Nephron progenitor cell (in vitro differentiated cells): ENCODE measurements at regions not wholly inside any gene's neighbourhood (a gene's known extent, or its start where the extent isn't known, plus 50 kb on each side); places are given as distances from the start of the nearest gene placed in this dataset.

ENCODE experiments used
- DNase-seq: peaks from one replicate; pipeline ENCODE4 v3.0.0; 2021
- H3K27ac Mint-ChIP-seq: 2 replicates; pipeline ENCODE4 v1.8.0; 2021; ENCODE audit warnings: mild to moderate bottlenecking, moderate library complexity, mixed read lengths
- H3K27me3 Mint-ChIP-seq: 2 replicates; pipeline ENCODE4 v1.8.0; 2021; ENCODE audit warnings: mild to moderate bottlenecking, low read depth, mixed read lengths; ENCODE audit not compliant: poor library complexity
- H3K36me3 Mint-ChIP-seq: 2 replicates; pipeline ENCODE4 v1.8.0; 2021; ENCODE audit warnings: low read depth, mixed read lengths
- H3K4me1 Mint-ChIP-seq: 2 replicates; pipeline ENCODE4 v1.8.0; 2021; ENCODE audit warnings: mixed read lengths
- H3K4me3 Mint-ChIP-seq: 2 replicates; pipeline ENCODE4 v1.8.0; 2021; ENCODE audit warnings: mild to moderate bottlenecking, moderate library complexity, mixed read lengths
- H3K9me3 Mint-ChIP-seq: 2 replicates; pipeline ENCODE4 v1.8.0; 2021; ENCODE audit warnings: mild to moderate bottlenecking, moderate library complexity, mixed read lengths
- TF ChIP-seq, protein P1 (sequence below): fragments of 200-600 bp; sonication (generic); IDR thresholded peaks from 2 replicates; pipeline ENCODE4 v1.5.0; 2021; ENCODE audit warnings: antibody characterized with exemption

GRCh38 chr3:88000853-88001252 is 58.0 kb downstream of the CGGBP1 start:
- Mint-ChIP-seq H3K4me1 (no peaks in the 10 kb centered on the region), H3K36me3 (no peaks in the 10 kb centered on the region), H3K9me3 (peaks cover 6% of the 10 kb centered on the region), H3K4me3 (peak overlapping the region; percentile 57), H3K27ac (no peak overlapping the region), H3K27me3 (no peaks in the 10 kb centered on the region)
- DNase-seq: peak; percentile 5
- TF ChIP-seq, protein P1, sequence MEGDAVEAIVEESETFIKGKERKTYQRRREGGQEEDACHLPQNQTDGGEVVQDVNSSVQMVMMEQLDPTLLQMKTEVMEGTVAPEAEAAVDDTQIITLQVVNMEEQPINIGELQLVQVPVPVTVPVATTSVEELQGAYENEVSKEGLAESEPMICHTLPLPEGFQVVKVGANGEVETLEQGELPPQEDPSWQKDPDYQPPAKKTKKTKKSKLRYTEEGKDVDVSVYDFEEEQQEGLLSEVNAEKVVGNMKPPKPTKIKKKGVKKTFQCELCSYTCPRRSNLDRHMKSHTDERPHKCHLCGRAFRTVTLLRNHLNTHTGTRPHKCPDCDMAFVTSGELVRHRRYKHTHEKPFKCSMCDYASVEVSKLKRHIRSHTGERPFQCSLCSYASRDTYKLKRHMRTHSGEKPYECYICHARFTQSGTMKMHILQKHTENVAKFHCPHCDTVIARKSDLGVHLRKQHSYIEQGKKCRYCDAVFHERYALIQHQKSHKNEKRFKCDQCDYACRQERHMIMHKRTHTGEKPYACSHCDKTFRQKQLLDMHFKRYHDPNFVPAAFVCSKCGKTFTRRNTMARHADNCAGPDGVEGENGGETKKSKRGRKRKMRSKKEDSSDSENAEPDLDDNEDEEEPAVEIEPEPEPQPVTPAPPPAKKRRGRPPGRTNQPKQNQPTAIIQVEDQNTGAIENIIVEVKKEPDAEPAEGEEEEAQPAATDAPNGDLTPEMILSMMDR: no peak

- Mint-ChIP-seq H3K4me3 (no peak overlapping the region), H3K27me3 (peaks cover 2% of the 10 kb centered on the region), H3K36me3 (no peaks in the 10 kb centered on the region), H3K4me1 (no peaks in the 10 kb centered on the region), H3K27ac (peak overlapping the region; percentile 15), H3K9me3 (peaks cover 6% of the 10 kb centered on the region)
- no peak for DNase-seq
- TF ChIP-seq, protein P1: no peak
These were observed 60.8 kb downstream of the CGGBP1 start for GRCh38 chr3:87997966-87998365.

GRCh38 chr3:87997298-87997697 is 61.5 kb downstream of the CGGBP1 start:
- H3K4me3 Mint-ChIP-seq: no peak overlapping the region
- H3K4me1 Mint-ChIP-seq: no peaks in the 10 kb centered on the region
- DNase-seq: no peak
- TF ChIP-seq, protein P1: no peak
- no peak overlapping the region for H3K27ac Mint-ChIP-seq
- H3K9me3 Mint-ChIP-seq: no peaks in the 10 kb centered on the region
- H3K36me3 Mint-ChIP-seq: no peaks in the 10 kb centered on the region
- H3K27me3 Mint-ChIP-seq: peaks cover 2% of the 10 kb centered on the region

- Mint-ChIP-seq H3K27me3 (peaks cover 2% of the 10 kb centered on the region), H3K27ac (no peak overlapping the region), H3K9me3 (no peaks in the 10 kb centered on the region), H3K4me3 (no peak overlapping the region), H3K36me3 (no peaks in the 10 kb centered on the region), H3K4me1 (no peaks in the 10 kb centered on the region)
- DNase-seq: no peak
- TF ChIP-seq, protein P1: no peak
These were observed 61.9 kb downstream of the CGGBP1 start for GRCh38 chr3:87996882-87997281.

DNA sequence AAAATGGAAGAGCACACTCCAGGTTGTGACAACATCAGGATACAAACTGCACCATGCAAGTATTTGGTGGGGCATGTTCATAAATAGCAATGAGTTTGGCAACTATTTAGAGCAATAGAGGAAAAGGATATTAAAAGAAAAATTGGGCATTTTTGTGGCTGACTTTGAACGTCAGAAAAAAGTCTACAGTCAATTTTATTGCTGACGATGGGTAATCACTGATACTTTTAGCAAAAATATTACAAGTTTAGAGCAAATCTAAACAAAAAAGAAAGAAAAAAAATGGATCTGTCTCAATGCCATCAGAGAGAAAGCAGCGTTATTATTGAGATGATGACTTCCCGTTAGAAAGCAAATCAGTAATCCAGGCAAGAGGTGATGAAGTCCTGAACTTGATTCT is 65.2 kb downstream of the CGGBP1 start:
- Mint-ChIP-seq H3K27ac (peak overlapping the region; percentile 12), H3K4me3 (no peak overlapping the region), H3K36me3 (no peaks in the 10 kb centered on the region), H3K27me3 (peaks cover 2% of the 10 kb centered on the region), H3K9me3 (no peaks in the 10 kb centered on the region), H3K4me1 (peaks cover 5% of the 10 kb centered on the region)
- TF ChIP-seq, protein P1: no peak
- DNase-seq: no peak

DNA sequence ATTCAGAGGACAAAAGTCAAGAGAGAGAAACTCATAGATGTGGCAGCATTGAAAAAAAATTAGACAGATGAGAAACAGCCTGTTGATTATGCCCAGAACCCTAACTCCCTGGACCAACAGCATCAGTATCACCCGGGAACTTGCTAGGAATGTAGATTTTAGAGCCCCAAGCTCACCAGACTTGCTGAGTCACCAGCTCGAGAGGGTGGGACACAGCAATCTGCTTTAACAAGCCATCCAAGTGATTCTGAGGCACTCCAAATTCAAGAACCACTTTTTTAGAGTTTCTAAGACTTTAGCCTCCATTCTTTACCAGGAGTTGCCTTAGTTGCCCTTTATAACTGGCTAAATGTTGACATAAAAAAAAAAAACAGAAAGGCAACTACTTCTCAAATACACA is 70.9 kb downstream of the CGGBP1 start:
- Mint-ChIP-seq H3K4me3 (no peak overlapping the region), H3K36me3 (no peaks in the 10 kb centered on the region), H3K27ac (no peak overlapping the region), H3K9me3 (no peaks in the 10 kb centered on the region), H3K27me3 (no peaks in the 10 kb centered on the region), H3K4me1 (peaks cover 10% of the 10 kb centered on the region)
- DNase-seq: no peak
- TF ChIP-seq, protein P1: no peak
